ENCODE measurements at regions not wholly inside any gene's neighbourhood (a gene's known extent, or its start where the extent isn't known, plus 50 kb on each side); places are given as distances from the start of the nearest gene placed in this dataset.

- H3K4me3 ChIP-seq (ENCODE audit: low read depth, low read length, poor library complexity, severe bottlenecking) = no peak overlapping the region
- no peaks in the 10 kb centered on the region for H3K9me2 ChIP-seq (ENCODE audit: low read depth, low read length)
- H3K27ac ChIP-seq (ENCODE audit: low read depth, low read length, poor library complexity, severe bottlenecking) = peak overlapping the region; percentile 92
- no peaks in the 10 kb centered on the region for H3K36me3 ChIP-seq (ENCODE audit: insufficient read depth, low read length)
- H3K27me3 ChIP-seq (ENCODE audit: insufficient read depth, low read length) = no peaks in the 10 kb centered on the region
- no peaks in the 10 kb centered on the region for H3F3A ChIP-seq (ENCODE audit: insufficient read depth, low read length)
- no peaks in the 10 kb centered on the region for H3K79me2 ChIP-seq (ENCODE audit: insufficient read depth, low read length)
- H2AFZ ChIP-seq (ENCODE audit: low read length) = peak overlapping the region; percentile 92
- H3K9me3 ChIP-seq (ENCODE audit: low read length) = no peaks in the 10 kb centered on the region
- peak overlapping the region; percentile 24; the same call in 1 of the 2 replicates for H3K4me2 ChIP-seq (ENCODE audit: low read length)
- no peak overlapping the region for H3K9ac ChIP-seq (ENCODE audit: low read length)
- H4K20me1 ChIP-seq (ENCODE audit: insufficient read depth, low read length) = no peaks in the 10 kb centered on the region
- peaks cover 46% of the 10 kb centered on the region for H3K4me1 ChIP-seq (ENCODE audit: insufficient read depth, low read length, severe bottlenecking)
- TF ChIP-seq CTCF (IDR thresholded peaks at IDR 0.05; ENCODE audit: low read length) = no peak
- TF ChIP-seq EZH2 (IDR thresholded peaks at IDR 0.05; ENCODE audit: borderline replicate concordance, low read length) = no peak
Measured at GRCh38 chr10:60652628-60653027, 125.7 kb upstream of the CDK1 start.

GRCh38 chr10:60650378-60650800 is 127.9 kb upstream of the CDK1 start:
- Histone ChIP-seq H3K4me3 (ENCODE audit: low read depth, low read length, poor library complexity, severe bottlenecking) (no peak overlapping the region), H3F3A (ENCODE audit: insufficient read depth, low read length) (no peaks in the 10 kb centered on the region), H3K27ac (ENCODE audit: low read depth, low read length, poor library complexity, severe bottlenecking) (peak overlapping the region; percentile 92), H3K4me1 (ENCODE audit: insufficient read depth, low read length, severe bottlenecking) (peaks cover 46% of the 10 kb centered on the region), H3K9ac (ENCODE audit: low read length) (peak overlapping the region; percentile 21), H3K27me3 (ENCODE audit: insufficient read depth, low read length) (no peaks in the 10 kb centered on the region), H3K79me2 (ENCODE audit: insufficient read depth, low read length) (no peaks in the 10 kb centered on the region), H3K9me2 (ENCODE audit: low read depth, low read length) (no peaks in the 10 kb centered on the region), H3K9me3 (ENCODE audit: low read length) (no peaks in the 10 kb centered on the region), H2AFZ (ENCODE audit: low read length) (peak overlapping the region; percentile 51; the same call in 1 of the 2 replicates), H3K36me3 (ENCODE audit: insufficient read depth, low read length) (no peaks in the 10 kb centered on the region), H4K20me1 (ENCODE audit: insufficient read depth, low read length) (no peaks in the 10 kb centered on the region), H3K4me2 (ENCODE audit: low read length) (peak overlapping the region; percentile 33; the same call in 1 of the 2 replicates)
- TF ChIP-seq CTCF (IDR thresholded peaks at IDR 0.05; ENCODE audit: low read length) = no peak
- no peak for TF ChIP-seq EZH2 (IDR thresholded peaks at IDR 0.05; ENCODE audit: borderline replicate concordance, low read length)

GRCh38 chr10:60649485-60650377 is 128.5 kb upstream of the CDK1 start:
- peak overlapping the region; percentile 33; the same call in 1 of the 2 replicates for H3K4me2 ChIP-seq (ENCODE audit: low read length)
- H3K9me3 ChIP-seq (ENCODE audit: low read length) = no peaks in the 10 kb centered on the region
- H3K27ac ChIP-seq (ENCODE audit: low read depth, low read length, poor library complexity, severe bottlenecking) = peak overlapping the region; percentile 92

More at GRCh38 chr10:60649485-60650377, 128.5 kb upstream of the CDK1 start:
- H3K9ac ChIP-seq (ENCODE audit: low read length) = peak overlapping the region; percentile 34
- H3K9me2 ChIP-seq (ENCODE audit: low read depth, low read length) = no peaks in the 10 kb centered on the region
- peaks cover 46% of the 10 kb centered on the region for H3K4me1 ChIP-seq (ENCODE audit: insufficient read depth, low read length, severe bottlenecking)
- no peaks in the 10 kb centered on the region for H3K27me3 ChIP-seq (ENCODE audit: insufficient read depth, low read length)
- no peak for TF ChIP-seq CTCF (IDR thresholded peaks at IDR 0.05; ENCODE audit: low read length)
- no peak for TF ChIP-seq EZH2 (IDR thresholded peaks at IDR 0.05; ENCODE audit: borderline replicate concordance, low read length)
- no peaks in the 10 kb centered on the region for H3K36me3 ChIP-seq (ENCODE audit: insufficient read depth, low read length)
- H4K20me1 ChIP-seq (ENCODE audit: insufficient read depth, low read length) = no peaks in the 10 kb centered on the region
- no peaks in the 10 kb centered on the region for H3K79me2 ChIP-seq (ENCODE audit: insufficient read depth, low read length)
- H3K4me3 ChIP-seq (ENCODE audit: low read depth, low read length, poor library complexity, severe bottlenecking) = no peak overlapping the region
- H3F3A ChIP-seq (ENCODE audit: insufficient read depth, low read length) = no peaks in the 10 kb centered on the region
- H2AFZ ChIP-seq (ENCODE audit: low read length) = peak overlapping the region; percentile 51; the same call in 1 of the 2 replicates
